GM21619 (cell line): ENCODE measurements at regions not wholly inside any gene's neighbourhood (a gene's known extent, or its start where the extent isn't known, plus 50 kb on each side); places are given as distances from the start of the nearest gene placed in this dataset.

Experiments used
- ATAC-seq: cut with Tn5 transposase; IDR thresholded peaks from one replicate; pipeline ENCODE4 v1.9.1; 2021; ENCODE audit not compliant: unreplicated experiment

DNA sequence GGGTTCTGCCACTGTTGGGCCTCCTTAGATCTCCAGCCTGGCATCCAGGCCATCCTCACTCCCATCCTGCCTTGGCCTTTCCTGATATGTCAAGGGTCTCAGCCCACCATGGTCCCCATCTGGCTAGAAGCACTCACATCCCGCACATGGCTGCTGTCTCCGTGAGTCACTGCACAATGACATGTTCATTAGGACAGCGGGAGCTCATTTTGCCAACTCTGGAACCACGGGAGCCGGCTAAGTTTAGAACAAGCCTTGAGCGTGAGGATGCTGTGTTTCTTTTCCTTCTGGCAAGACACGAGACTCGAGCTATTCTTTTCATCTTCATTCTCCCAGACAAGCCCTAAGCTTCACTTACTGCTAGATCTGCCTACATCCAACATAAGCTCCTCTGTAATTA is 65.7 kb upstream of the KSR1 start:
- no peak for ATAC-seq

DNA sequence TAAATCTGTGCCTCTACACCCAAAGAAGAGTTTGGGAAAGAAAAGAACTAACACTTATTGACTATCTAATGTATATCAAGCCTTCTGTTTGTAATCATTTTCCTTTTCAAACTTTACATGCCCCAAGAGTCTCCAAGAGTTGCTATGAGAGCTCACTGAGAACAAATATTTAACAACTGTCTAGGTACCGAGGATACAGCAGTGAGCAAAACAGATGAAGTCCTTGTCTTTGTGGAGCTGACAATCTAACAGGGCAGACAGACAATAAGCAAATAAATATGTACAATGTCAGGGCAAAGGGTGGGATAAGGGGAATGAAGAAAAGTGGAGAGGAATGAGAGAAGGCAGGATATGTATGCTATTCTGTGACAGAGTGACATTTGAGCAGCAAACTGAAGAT is 64.8 kb upstream of the KSR1 start:
- no peak for ATAC-seq

DNA sequence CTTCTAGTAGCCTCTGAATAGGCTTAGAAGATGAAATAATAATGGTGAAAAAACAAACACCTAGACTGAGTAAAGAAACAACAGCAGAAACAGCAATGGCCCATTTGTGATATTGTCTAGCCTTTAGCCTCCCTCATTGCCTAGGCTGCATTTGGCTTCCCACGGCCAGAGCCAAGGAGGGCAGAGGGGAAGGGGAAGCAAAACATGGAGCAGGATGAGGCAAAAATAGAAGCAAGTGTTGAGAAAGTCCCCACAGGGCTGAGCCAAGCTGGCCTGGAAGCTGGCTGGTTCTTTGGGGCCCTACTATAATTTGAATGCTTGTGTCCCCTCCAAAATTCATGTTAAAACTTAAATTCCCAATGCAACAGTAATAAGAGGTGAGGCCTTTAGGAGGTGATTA is 60.2 kb upstream of the KSR1 start:
- ATAC-seq: no peak

DNA sequence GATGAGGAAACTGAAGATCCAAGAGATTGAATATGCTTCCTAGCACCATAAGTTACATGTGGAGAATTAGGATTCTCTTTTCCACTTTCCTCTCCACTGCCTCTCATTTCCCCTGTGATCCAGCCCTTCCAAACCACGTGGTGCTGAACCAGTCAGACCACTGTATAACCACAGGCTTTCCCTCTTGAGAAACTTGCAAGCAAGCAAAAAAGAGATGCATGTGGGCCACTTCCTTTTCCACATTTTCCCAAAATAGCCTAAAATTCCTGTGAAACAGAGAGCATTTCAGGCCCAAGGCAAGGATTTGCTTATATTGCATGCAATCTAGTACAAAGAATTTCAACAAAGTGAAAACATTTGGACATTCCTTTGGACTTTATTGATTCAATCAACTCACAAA is 59.3 kb upstream of the KSR1 start:
- ATAC-seq: no peak

DNA sequence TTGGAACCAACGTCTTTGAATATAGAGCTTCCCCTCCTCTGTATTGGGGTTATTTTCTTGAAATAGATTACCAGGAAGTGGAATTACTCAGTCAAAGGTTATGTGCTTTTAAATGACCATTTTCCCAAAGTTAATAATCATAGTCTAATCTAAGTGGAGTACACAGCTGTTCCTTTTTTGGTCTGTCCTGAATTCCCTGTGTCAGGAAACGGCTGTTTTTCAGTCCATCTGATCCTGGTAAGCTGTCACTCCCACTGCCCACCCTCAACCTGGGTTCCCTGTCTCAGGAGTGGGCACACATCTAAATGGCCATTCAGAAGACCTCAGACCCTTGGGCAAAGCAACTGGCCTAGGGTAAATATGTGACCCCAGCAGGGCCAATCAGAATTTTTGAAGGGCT is 57.6 kb upstream of the KSR1 start:
- ATAC-seq: no peak

DNA sequence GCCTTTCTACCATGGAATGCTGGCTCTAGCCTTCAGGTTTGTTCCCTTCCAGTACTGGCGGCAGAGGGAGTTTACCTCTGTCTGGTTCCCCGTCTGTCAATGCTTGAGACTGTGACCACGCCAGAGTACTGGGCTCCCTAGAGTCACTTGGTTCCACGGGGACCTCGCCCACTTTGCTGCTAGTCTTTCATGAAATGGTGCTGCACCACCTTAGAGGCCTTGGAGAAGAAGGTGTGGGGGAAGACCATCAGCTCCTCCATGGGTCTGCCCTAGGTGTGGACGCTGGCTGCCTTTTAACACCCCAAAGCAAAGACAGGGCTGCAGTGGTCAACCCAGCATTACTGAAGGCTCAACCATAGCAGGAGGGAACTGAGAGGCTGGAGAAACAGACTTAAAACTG is 55.3 kb upstream of the KSR1 start:
- no peak for ATAC-seq

- ATAC-seq: no peak
Observed at GRCh38 chr17:27402943-27403342, 53.3 kb upstream of the KSR1 start.

DNA sequence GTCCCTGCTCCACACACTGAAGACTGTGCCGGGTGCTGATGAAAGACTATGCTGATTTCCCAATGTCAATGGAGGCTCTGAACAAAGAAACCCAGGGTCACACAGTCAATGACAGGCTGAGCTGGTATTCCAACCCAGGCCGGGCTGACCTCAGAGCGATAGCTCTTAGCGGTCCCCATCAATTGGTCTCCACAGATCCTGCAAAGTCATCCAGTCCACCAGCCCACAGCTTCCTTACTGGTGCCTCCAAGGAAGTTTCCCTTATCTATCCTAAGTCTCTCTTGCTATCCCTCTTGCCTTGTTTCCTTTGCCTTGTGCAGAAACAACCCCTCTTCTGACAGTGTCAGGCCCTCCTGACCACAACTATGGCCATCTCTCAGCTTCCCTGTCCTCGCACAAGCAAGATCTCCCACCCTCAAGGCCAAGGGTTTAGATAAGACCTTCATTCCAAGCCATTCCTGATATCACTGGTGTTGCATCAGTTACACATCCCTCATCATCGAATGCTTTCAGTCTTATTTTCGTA is 52.7 kb upstream of the KSR1 start:
- no peak for ATAC-seq

DNA sequence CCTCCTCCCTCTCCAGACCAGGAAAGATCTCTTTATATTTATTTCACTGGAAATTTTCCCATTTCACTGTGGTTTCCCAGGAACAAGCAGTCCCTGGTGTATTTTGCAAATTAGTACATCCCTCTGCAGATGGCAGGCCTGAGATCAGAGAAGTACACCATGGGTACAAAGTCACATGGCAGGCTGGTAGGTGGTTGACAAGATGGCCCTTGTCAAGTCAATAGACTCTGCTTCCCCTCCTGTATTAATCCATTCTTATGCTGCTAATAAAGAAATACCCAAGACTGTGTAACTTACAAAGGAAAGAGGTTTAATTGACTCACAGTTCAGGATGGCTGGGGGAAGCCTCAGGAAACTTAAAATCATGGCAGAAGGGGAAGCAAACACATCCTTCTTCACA is 51.6 kb upstream of the KSR1 start:
- no peak for ATAC-seq
